Gastroesophageal sphincter (tissue), 4 donors: ENCODE measurements at regions not wholly inside any gene's neighbourhood (a gene's known extent, or its start where the extent isn't known, plus 50 kb on each side); places are given as distances from the start of the nearest gene placed in this dataset.

Experiments
- ATAC-seq: fragments of 150-250 bp; one replicate; pipeline ENCODE4 v1.9.1; 2016; ENCODE audit warnings: mild to moderate bottlenecking, moderate library complexity
- H3K27ac ChIP-seq, 4 donors: fragments of 200-600 bp; sonication (generic) in 3 of 4; 1 replicate in 3 of 4; 2 replicates in 1 of 4; pipeline ENCODE4 v1.5.1; 2016 to 2019
- H3K27me3 ChIP-seq: fragments of 200-600 bp; sonication (generic); one replicate; pipeline ENCODE4 v1.5.1; 2019
- H3K36me3 ChIP-seq, 2 donors: fragments of 200-600 bp; sonication (generic); one replicate each; pipeline ENCODE4 v1.5.1; 2019; ENCODE audit warnings: control low read depth in 1 of 2
- H3K4me1 ChIP-seq, 3 donors: fragments of 200-600 bp; sonication (generic); 1 replicate in 2 of 3; 2 replicates in 1 of 3; pipeline ENCODE4 v1.5.1; 2016 to 2019; ENCODE audit warnings: control low read depth in 2 of 3
- H3K4me3 ChIP-seq, 2 donors: fragments of 200-600 bp; sonication (generic); one replicate each; pipeline ENCODE4 v1.5.1; 2019; ENCODE audit warnings: mild to moderate bottlenecking in 1 of 2, moderate library complexity in 1 of 2
- H3K9me3 ChIP-seq, 3 donors: fragments of 200-600 bp; sonication (generic); one replicate each; pipeline ENCODE4 v1.5.1; 2017 to 2019; ENCODE audit warnings: control low read depth in 2 of 3
- CTCF ChIP-seq, 4 experiments: fragments of 200-600 bp in 2 of 4; fragments of 450-650 bp in 2 of 4; sonication (generic) in 1 of 4; IDR thresholded peaks; one replicate each; pipeline ENCODE4 v1.5.1; 2017 to 2019; ENCODE audit warnings: antibody characterized with exemption in 4 of 4, mild to moderate bottlenecking in 2 of 4, moderate library complexity in 2 of 4
- EP300 ChIP-seq: sonication (generic); formaldehyde crosslinking; IDR thresholded peaks from one replicate; pipeline ENCODE4 v1.6.1; 2017; ENCODE audit warnings: antibody characterized with exemption, mild to moderate bottlenecking
- POLR2A ChIP-seq, 2 donors: fragments of 450-650 bp; IDR thresholded peaks; one replicate each; pipeline ENCODE4 v1.6.1; 2017; ENCODE audit warnings: antibody characterized with exemption in 2 of 2, mild to moderate bottlenecking in 2 of 2, moderate library complexity in 1 of 2
- POLR2AphosphoS5 ChIP-seq: sonication (generic); formaldehyde crosslinking; IDR thresholded peaks from one replicate; pipeline ENCODE4 v1.6.1; 2017; ENCODE audit warnings: antibody characterized with exemption
- WGBS, 2 donors: methylation state at CpG; one replicate each; pipeline ENCODE4 v1.1.5; 2018; ENCODE audit warnings: low coverage in 1 of 2; 5-methylcytosine and 5-hydroxymethylcytosine counted together

- Histone ChIP-seq H3K27ac (no peak overlapping the region), H3K4me1 (peaks cover 10 to 28% (median 12%) of the 10 kb centered on the region in 3 donors), H3K36me3 (no peaks in the 10 kb centered on the region), H3K4me3 (no peak overlapping the region), H3K9me3 (no peaks in the 10 kb centered on the region), H3K27me3 (no peaks in the 10 kb centered on the region)
- TF ChIP-seq POLR2A (IDR thresholded peaks at IDR 0.05) (no peak), EP300 (no peak), CTCF (IDR thresholded peaks at IDR 0.05) (no peak), POLR2AphosphoS5 (no peak)
- WGBS, 2 donors, result 92 to 96% methylated on average over 6 to 7 of the region's 8 CpGs
- no peak for ATAC-seq
Measured at GRCh38 chr13:50359779-50360178, 344.5 kb downstream of the KCNRG start.

- WGBS, 2 donors, result 90 to 100% methylated on average over 1 to 2 of the region's 2 CpGs
- H3K36me3 ChIP-seq, result no peaks in the 10 kb centered on the region
- H3K9me3 ChIP-seq, result no peaks in the 10 kb centered on the region
- H3K4me3 ChIP-seq, result no peak overlapping the region
- H3K4me1 ChIP-seq, result peaks cover 10 to 28% (median 12%) of the 10 kb centered on the region in 3 donors
- TF ChIP-seq CTCF (IDR thresholded peaks at IDR 0.05) (no peak), EP300 (no peak), POLR2A (IDR thresholded peaks at IDR 0.05) (no peak)
- no peak for ATAC-seq
- H3K27ac ChIP-seq, result no peak overlapping the region
- H3K27me3 ChIP-seq, result no peaks in the 10 kb centered on the region
Measured at GRCh38 chr13:50360637-50361036, 345.4 kb downstream of the KCNRG start.

GRCh38 chr13:50361282-50361681 is 346.0 kb downstream of the KCNRG start:
- H3K27ac ChIP-seq, result no peak overlapping the region
- WGBS, 2 donors, result 48 to 73% methylated on average over 3 of the region's 3 CpGs
- TF ChIP-seq POLR2AphosphoS5, result no peak
- no peak for TF ChIP-seq EP300
- no peak for TF ChIP-seq POLR2A (IDR thresholded peaks at IDR 0.05)
- TF ChIP-seq CTCF (IDR thresholded peaks at IDR 0.05), result no peak
- no peak for ATAC-seq
- no peak overlapping the region for H3K4me3 ChIP-seq
- H3K4me1 ChIP-seq, result peaks cover 10 to 28% (median 12%) of the 10 kb centered on the region in 3 donors
- no peaks in the 10 kb centered on the region for H3K36me3 ChIP-seq
- no peaks in the 10 kb centered on the region for H3K9me3 ChIP-seq
- no peaks in the 10 kb centered on the region for H3K27me3 ChIP-seq

- no peak overlapping the region for H3K4me3 ChIP-seq
- H3K36me3 ChIP-seq, result no peaks in the 10 kb centered on the region
- no peaks in the 10 kb centered on the region for H3K27me3 ChIP-seq
- no peaks in the 10 kb centered on the region for H3K9me3 ChIP-seq
- no peak for TF ChIP-seq EP300
- no peak for TF ChIP-seq CTCF (IDR thresholded peaks at IDR 0.05)
- no peak for TF ChIP-seq POLR2A (IDR thresholded peaks at IDR 0.05)
- no peak for TF ChIP-seq POLR2AphosphoS5
- 71 to 86% methylated on average over 3 to 10 of the region's 10 CpGs for WGBS, 2 donors
- no peak for ATAC-seq
- no peak overlapping the region for H3K27ac ChIP-seq
- no peaks in the 10 kb centered on the region for H3K4me1 ChIP-seq
Measured at GRCh38 chr13:50365408-50366391, 350.5 kb downstream of the KCNRG start.
